ENCODE measurements at regions not wholly inside any gene's neighbourhood (a gene's known extent, or its start where the extent isn't known, plus 50 kb on each side); places are given as distances from the start of the nearest gene placed in this dataset.
"Not testable (repeated sequence)": the region's sequence is repeated elsewhere in the genome, so short reads cannot be mapped to it uniquely, and the experiment has no call there.

GRCh38 chr2:224260372-224261020 is 141.4 kb downstream of the FAM124B start:
- DNase-seq, result no peak

- no peak for DNase-seq
These were observed 142.1 kb downstream of the FAM124B start for GRCh38 chr2:224259831-224260230.

GRCh38 chr2:224258059-224258458 is 143.8 kb downstream of the FAM124B start:
- DNase-seq, result no peak

- DNase-seq, result no peak
These were observed 144.8 kb downstream of the FAM124B start for GRCh38 chr2:224257156-224257555.

GRCh38 chr2:224253464-224253863 is 148.4 kb downstream of the FAM124B start:
- no peak for DNase-seq

- no peak for DNase-seq
These were observed 149.3 kb downstream of the FAM124B start for GRCh38 chr2:224252631-224253030.

- DNase-seq, result no peak
These were observed 152.9 kb downstream of the FAM124B start for GRCh38 chr2:224248944-224249371.

- DNase-seq, result no peak
These were observed 159.3 kb downstream of the FAM124B start for GRCh38 chr2:224242561-224242960.

- DNase-seq, result no peak
These were observed 160.1 kb downstream of the FAM124B start for GRCh38 chr2:224241812-224242211.

- DNase-seq, result no peak
These were observed 160.9 kb downstream of the FAM124B start for GRCh38 chr2:224241001-224241400.

- DNase-seq, result no peak
These were observed 177.9 kb downstream of the FAM124B start for GRCh38 chr2:224223851-224224555.

GRCh38 chr2:224222974-224223373 is 178.9 kb downstream of the FAM124B start:
- no peak for DNase-seq

- DNase-seq, result no peak
These were observed 179.6 kb downstream of the FAM124B start for GRCh38 chr2:224222291-224222690.

GRCh38 chr2:224221455-224221913 is 180.4 kb downstream of the FAM124B start:
- DNase-seq, result no peak

- no peak for DNase-seq
These were observed 181.2 kb downstream of the FAM124B start for GRCh38 chr2:224220586-224221255.

- DNase-seq, result no peak
These were observed 180.7 kb upstream of the SERPINE2 start for GRCh38 chr2:224219781-224220180.

- DNase-seq, result no peak
These were observed 178.9 kb upstream of the SERPINE2 start for GRCh38 chr2:224217962-224218347.

GRCh38 chr2:224217233-224217961 is 178.3 kb upstream of the SERPINE2 start:
- DNase-seq, result no peak

- not testable (repeated sequence) for DNase-seq
These were observed 176.5 kb upstream of the SERPINE2 start for GRCh38 chr2:224215611-224216010.

GRCh38 chr2:224213396-224213795 is 174.3 kb upstream of the SERPINE2 start:
- DNase-seq, result no peak

GRCh38 chr2:224211791-224212190 is 172.7 kb upstream of the SERPINE2 start:
- no peak for DNase-seq

- DNase-seq, result no peak
These were observed 172.0 kb upstream of the SERPINE2 start for GRCh38 chr2:224211181-224211480.
